HCT116 (cell line): ENCODE measurements at regions not wholly inside any gene's neighbourhood (a gene's known extent, or its start where the extent isn't known, plus 50 kb on each side); places are given as distances from the start of the nearest gene placed in this dataset.

Source experiments
- CBX3 ChIP-seq: IDR thresholded peaks from 2 replicates; pipeline ENCODE4 v1.6.1; 2012; ENCODE audit warnings: low read depth
- ELF1 ChIP-seq: IDR thresholded peaks from 2 replicates; pipeline ENCODE4 v1.6.1; 2012; ENCODE audit warnings: low read depth, borderline replicate concordance
- EZH2 ChIP-seq: fragments of 200-600 bp; sonication (generic); IDR thresholded peaks from 2 replicates; pipeline ENCODE4 v1.6.1; 2017; ENCODE audit warnings: antibody characterized with exemption, mixed run types
- EZH2phosphoT487 ChIP-seq: fragments of 200-600 bp; IDR thresholded peaks from 2 replicates; pipeline ENCODE4 v1.6.1; 2018; ENCODE audit warnings: antibody characterized with exemption, borderline replicate concordance
- POLR2A ChIP-seq: IDR thresholded peaks from 2 replicates; pipeline ENCODE4 v1.7.0; 2011; ENCODE audit warnings: borderline replicate concordance; ENCODE audit not compliant: insufficient read depth, insufficient read length; ENCODE audit errors: extremely low read depth
- SP1 ChIP-seq: IDR thresholded peaks from 2 replicates; pipeline ENCODE4 v1.6.1; 2012; ENCODE audit warnings: low read depth
- YY1 ChIP-seq: IDR thresholded peaks from 2 replicates; pipeline ENCODE4 v1.6.1; 2011; ENCODE audit warnings: low read length, low read depth, moderate library complexity, mild to moderate bottlenecking; ENCODE audit not compliant: insufficient replicate concordance; ENCODE audit errors: extremely low read depth
- ZNF274 ChIP-seq: fragments of 200-500 bp; sonication (Bioruptor generic); IDR thresholded peaks from 2 replicates; pipeline ENCODE4 v1.6.1; 2014; ENCODE audit warnings: mild to moderate bottlenecking, low read depth, low read length, inconsistent platforms
- TF ChIP-seq, protein P1 (sequence below), 3 experiments: fragments of 200-600 bp in 1 of 3; sonication (generic) in 1 of 3; IDR thresholded peaks in 2 of 3; conservative IDR thresholded peaks in 1 of 3; 2 replicates each; pipeline ENCODE4 v1.5.1; 2012 to 2017; ENCODE audit warnings: low read depth in 2 of 3, low read length in 2 of 3, antibody characterized with exemption in 1 of 3, borderline replicate concordance in 1 of 3, control low read depth in 1 of 3, mild to moderate bottlenecking in 1 of 3, mixed read lengths in 1 of 3, mixed run types in 1 of 3, moderate library complexity in 1 of 3; ENCODE audit not compliant: insufficient read depth in 1 of 3
- TF ChIP-seq, protein P2 (sequence below): IDR thresholded peaks from 2 replicates; pipeline ENCODE4 v1.6.1; 2012; ENCODE audit warnings: low read depth
- TF ChIP-seq, protein P3 (sequence below): IDR thresholded peaks from 2 replicates; pipeline ENCODE4 v1.6.1; 2012

DNA sequence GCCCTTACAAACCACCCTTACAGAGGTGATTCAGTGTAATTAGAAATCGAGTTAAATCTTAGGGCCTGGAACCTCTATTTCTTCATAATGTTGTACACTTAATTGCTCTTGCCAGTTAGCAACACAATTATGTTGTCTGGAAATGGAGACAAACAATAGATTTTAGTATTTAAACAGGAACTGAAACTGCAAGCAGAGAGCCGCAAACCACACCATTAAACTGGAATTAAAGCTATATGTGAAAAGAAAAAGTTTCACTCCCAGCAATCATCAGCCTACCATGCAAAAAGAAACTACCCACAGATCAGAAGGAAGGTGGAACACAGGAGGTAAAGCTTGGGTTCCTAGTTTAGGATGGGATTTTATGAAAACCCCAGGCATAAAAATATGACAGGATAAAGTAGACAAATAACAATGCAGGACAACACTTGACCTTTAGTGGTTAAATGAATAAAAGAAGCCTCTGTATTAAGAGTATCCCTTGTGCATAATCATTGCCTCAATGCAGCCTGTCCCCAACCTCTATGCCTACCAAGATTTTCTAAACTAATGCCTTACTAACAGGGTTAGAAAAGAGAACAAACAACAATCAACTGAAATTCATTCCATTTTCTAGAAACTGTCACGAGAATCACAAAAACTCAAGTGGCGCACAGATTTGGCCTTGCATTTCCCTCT lies 304.3 kb upstream of the ESRRG start:
- TF ChIP-seq, protein P1, sequence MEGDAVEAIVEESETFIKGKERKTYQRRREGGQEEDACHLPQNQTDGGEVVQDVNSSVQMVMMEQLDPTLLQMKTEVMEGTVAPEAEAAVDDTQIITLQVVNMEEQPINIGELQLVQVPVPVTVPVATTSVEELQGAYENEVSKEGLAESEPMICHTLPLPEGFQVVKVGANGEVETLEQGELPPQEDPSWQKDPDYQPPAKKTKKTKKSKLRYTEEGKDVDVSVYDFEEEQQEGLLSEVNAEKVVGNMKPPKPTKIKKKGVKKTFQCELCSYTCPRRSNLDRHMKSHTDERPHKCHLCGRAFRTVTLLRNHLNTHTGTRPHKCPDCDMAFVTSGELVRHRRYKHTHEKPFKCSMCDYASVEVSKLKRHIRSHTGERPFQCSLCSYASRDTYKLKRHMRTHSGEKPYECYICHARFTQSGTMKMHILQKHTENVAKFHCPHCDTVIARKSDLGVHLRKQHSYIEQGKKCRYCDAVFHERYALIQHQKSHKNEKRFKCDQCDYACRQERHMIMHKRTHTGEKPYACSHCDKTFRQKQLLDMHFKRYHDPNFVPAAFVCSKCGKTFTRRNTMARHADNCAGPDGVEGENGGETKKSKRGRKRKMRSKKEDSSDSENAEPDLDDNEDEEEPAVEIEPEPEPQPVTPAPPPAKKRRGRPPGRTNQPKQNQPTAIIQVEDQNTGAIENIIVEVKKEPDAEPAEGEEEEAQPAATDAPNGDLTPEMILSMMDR (IDR thresholded peaks at IDR 0.05 in 2 of 3, conservative IDR thresholded peaks at IDR 0.05 in 1 of 3; ENCODE audit: borderline replicate concordance in 1 of 3, insufficient read depth in 1 of 3, low read depth in 2 of 3, low read length in 2 of 3), result no peak
- TF ChIP-seq ELF1 (no peak), ZNF274 (no peak), SP1 (no peak), EZH2phosphoT487 (no peak), EZH2 (no peak), YY1 (no peak), POLR2A (no peak), CBX3 (no peak)
- TF ChIP-seq, protein P2, sequence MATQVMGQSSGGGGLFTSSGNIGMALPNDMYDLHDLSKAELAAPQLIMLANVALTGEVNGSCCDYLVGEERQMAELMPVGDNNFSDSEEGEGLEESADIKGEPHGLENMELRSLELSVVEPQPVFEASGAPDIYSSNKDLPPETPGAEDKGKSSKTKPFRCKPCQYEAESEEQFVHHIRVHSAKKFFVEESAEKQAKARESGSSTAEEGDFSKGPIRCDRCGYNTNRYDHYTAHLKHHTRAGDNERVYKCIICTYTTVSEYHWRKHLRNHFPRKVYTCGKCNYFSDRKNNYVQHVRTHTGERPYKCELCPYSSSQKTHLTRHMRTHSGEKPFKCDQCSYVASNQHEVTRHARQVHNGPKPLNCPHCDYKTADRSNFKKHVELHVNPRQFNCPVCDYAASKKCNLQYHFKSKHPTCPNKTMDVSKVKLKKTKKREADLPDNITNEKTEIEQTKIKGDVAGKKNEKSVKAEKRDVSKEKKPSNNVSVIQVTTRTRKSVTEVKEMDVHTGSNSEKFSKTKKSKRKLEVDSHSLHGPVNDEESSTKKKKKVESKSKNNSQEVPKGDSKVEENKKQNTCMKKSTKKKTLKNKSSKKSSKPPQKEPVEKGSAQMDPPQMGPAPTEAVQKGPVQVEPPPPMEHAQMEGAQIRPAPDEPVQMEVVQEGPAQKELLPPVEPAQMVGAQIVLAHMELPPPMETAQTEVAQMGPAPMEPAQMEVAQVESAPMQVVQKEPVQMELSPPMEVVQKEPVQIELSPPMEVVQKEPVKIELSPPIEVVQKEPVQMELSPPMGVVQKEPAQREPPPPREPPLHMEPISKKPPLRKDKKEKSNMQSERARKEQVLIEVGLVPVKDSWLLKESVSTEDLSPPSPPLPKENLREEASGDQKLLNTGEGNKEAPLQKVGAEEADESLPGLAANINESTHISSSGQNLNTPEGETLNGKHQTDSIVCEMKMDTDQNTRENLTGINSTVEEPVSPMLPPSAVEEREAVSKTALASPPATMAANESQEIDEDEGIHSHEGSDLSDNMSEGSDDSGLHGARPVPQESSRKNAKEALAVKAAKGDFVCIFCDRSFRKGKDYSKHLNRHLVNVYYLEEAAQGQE, result no peak
- TF ChIP-seq, protein P3, sequence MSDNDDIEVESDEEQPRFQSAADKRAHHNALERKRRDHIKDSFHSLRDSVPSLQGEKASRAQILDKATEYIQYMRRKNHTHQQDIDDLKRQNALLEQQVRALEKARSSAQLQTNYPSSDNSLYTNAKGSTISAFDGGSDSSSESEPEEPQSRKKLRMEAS, result no peak
